ENCODE measurements at regions not wholly inside any gene's neighbourhood (a gene's known extent, or its start where the extent isn't known, plus 50 kb on each side); places are given as distances from the start of the nearest gene placed in this dataset.

GRCh38 chr4:165667969-165668368 lies 205.1 kb upstream of the TLL1 start:
- TF ChIP-seq CTCF (IDR thresholded peaks at IDR 0.05; ENCODE audit: low read depth, low read length, poor library complexity, severe bottlenecking) (no peak), EZH2phosphoT487 (IDR thresholded peaks at IDR 0.05; ENCODE audit: borderline replicate concordance, low read length) (no peak)

All from DOHH2 (cell line).